ENCODE measurements at regions not wholly inside any gene's neighbourhood (a gene's known extent, or its start where the extent isn't known, plus 50 kb on each side); places are given as distances from the start of the nearest gene placed in this dataset.

DNA sequence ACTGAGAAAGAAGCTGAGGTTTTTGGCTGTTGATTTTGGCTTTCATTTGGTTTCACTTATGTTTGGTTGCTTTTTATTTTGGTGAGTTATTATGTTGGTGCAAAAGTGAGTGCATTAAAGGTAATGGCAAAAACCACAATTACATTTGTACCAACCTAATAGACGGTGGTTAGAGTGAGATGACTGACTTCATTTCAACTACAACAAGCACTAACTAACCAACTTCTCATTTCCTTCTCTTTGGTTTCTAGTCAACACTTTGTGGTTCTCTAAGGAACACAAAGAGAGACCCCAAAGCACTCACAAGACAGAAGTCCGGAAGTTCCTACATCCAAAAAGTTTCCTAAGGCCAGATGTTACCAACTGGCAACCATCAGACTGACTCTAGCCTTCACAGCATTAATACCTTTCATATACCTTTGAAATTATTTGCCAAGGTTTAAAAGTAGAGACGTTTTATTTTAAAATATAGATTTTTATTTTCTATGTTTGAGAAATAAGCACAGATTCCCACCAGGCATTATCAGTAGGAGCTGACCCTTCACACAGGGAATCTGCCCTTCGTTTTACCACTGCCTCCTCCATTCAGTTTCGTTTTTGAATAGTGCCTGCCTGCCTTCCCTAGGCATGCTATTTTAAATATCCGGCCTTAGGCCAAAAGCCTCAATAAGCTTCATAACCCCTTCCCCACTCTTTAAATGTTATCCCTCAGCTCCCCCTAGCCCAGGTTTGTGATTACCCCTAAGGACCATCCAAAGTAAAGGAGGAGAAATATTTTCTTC, 301.1 kb upstream of the PTGER4 start:
- Histone ChIP-seq H3K9ac (ENCODE audit: low read depth in 1 of 2, low read length in 2 of 2) (no peak overlapping the region), H3K9me3 (ENCODE audit: control insufficient read depth in 1 of 2, low read length in 2 of 2) (no peaks in the 10 kb centered on the region), H3K4me1 (ENCODE audit: control insufficient read depth in 1 of 2, insufficient read depth in 2 of 2, low read length in 2 of 2) (peaks cover 0 to 4% of the 10 kb centered on the region in 2 donors), H3K4me3 (ENCODE audit: low read depth in 1 of 2, low read length in 2 of 2) (no peak overlapping the region), H3K27me3 (ENCODE audit: control insufficient read depth in 1 of 2, insufficient read depth in 2 of 2, low read length in 2 of 2) (no peaks in the 10 kb centered on the region), H3K27ac (ENCODE audit: low read depth, low read length) (no peak overlapping the region), H3K36me3 (ENCODE audit: control insufficient read depth in 1 of 2, insufficient read depth in 2 of 2, low read length in 2 of 2) (no peaks in the 10 kb centered on the region)

DNA sequence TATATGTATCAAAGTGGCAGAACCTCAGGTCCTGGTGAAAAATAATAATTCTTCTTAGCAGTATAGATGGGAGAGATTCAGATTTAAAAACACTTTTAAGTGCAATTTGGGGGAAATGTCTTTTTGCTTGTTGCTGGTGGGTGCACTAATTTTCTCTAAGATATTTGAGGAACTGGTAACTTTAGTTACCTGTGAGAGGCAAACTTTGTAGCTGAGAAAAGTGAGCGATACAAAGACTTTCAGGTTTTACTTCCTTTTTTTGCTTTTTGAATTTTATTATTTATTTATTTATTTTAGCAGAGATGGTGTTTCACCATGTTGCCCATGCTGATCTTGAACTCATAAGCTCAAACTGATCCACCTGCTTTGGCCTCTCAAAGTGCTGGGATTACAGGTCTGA, 303.1 kb upstream of the PTGER4 start:
- H3K27ac ChIP-seq (ENCODE audit: low read depth, low read length), result no peak overlapping the region
- no peaks in the 10 kb centered on the region for H3K27me3 ChIP-seq (ENCODE audit: control insufficient read depth in 1 of 2, insufficient read depth in 2 of 2, low read length in 2 of 2)
- peaks cover 0 to 4% of the 10 kb centered on the region in 2 donors for H3K4me1 ChIP-seq (ENCODE audit: control insufficient read depth in 1 of 2, insufficient read depth in 2 of 2, low read length in 2 of 2)
- H3K36me3 ChIP-seq (ENCODE audit: control insufficient read depth in 1 of 2, insufficient read depth in 2 of 2, low read length in 2 of 2), result no peaks in the 10 kb centered on the region
- H3K4me3 ChIP-seq (ENCODE audit: low read depth in 1 of 2, low read length in 2 of 2), result no peak overlapping the region
- no peak overlapping the region for H3K9ac ChIP-seq (ENCODE audit: low read depth in 1 of 2, low read length in 2 of 2)
- H3K9me3 ChIP-seq (ENCODE audit: control insufficient read depth in 1 of 2, low read length in 2 of 2), result no peaks in the 10 kb centered on the region

DNA sequence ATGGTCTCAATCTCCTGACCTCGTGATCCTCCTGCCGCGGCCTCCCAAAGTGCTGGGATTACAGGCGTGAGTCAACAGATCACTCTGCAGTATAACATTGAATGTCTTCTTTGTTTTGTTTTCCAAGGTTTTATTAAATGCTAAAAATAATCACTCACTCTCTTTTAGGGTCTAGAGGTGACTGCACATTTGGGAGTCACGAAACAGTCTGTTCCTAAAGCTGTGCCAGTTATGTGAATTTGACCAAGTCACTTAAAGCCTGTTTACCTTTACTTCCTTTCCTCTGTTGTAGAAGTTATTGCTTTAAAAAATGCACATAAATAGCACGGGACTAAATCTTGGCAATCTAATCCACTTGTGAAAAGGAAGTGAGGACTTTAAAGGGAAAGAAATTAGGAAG, 304.9 kb upstream of the PTGER4 start:
- Histone ChIP-seq H3K4me3 (ENCODE audit: low read depth in 1 of 2, low read length in 2 of 2) (no peak overlapping the region), H3K9ac (ENCODE audit: low read depth in 1 of 2, low read length in 2 of 2) (no peak overlapping the region), H3K27ac (ENCODE audit: low read depth, low read length) (no peak overlapping the region), H3K36me3 (ENCODE audit: control insufficient read depth in 1 of 2, insufficient read depth in 2 of 2, low read length in 2 of 2) (no peaks in the 10 kb centered on the region), H3K4me1 (ENCODE audit: control insufficient read depth in 1 of 2, insufficient read depth in 2 of 2, low read length in 2 of 2) (peaks cover 0 to 4% of the 10 kb centered on the region in 2 donors), H3K27me3 (ENCODE audit: control insufficient read depth in 1 of 2, insufficient read depth in 2 of 2, low read length in 2 of 2) (no peaks in the 10 kb centered on the region), H3K9me3 (ENCODE audit: control insufficient read depth in 1 of 2, low read length in 2 of 2) (no peaks in the 10 kb centered on the region)

DNA sequence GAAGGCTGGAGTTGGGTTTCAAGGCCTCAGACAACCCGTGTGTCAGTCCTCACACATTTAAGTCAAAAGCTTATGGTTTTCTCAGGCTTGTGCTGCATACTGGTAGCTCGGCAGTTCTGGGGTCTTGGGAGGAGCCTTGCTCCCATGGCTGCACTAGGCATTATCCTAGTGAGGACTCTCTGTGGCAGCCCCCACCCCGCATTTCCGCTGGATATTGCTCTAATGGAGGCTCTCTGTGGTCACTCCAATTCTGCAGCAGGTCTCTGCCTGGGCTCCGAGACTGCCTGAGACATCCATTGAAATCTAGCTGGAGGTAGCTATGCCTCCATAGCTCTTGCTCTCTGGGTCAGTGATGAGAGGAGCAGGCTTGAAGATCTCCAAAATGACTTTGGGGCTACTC, 311.5 kb upstream of the PTGER4 start:
- no peak overlapping the region for H3K9ac ChIP-seq (ENCODE audit: low read depth in 1 of 2, low read length in 2 of 2)
- no peaks in the 10 kb centered on the region for H3K36me3 ChIP-seq (ENCODE audit: control insufficient read depth in 1 of 2, insufficient read depth in 2 of 2, low read length in 2 of 2)
- no peaks in the 10 kb centered on the region for H3K27me3 ChIP-seq (ENCODE audit: control insufficient read depth in 1 of 2, insufficient read depth in 2 of 2, low read length in 2 of 2)
- no peaks in the 10 kb centered on the region for H3K9me3 ChIP-seq (ENCODE audit: control insufficient read depth in 1 of 2, low read length in 2 of 2)
- no peaks in the 10 kb centered on the region for H3K4me1 ChIP-seq (ENCODE audit: control insufficient read depth in 1 of 2, insufficient read depth in 2 of 2, low read length in 2 of 2)
- no peak overlapping the region for H3K27ac ChIP-seq (ENCODE audit: low read depth, low read length)
- H3K4me3 ChIP-seq (ENCODE audit: low read depth in 1 of 2, low read length in 2 of 2), result no peak overlapping the region

DNA sequence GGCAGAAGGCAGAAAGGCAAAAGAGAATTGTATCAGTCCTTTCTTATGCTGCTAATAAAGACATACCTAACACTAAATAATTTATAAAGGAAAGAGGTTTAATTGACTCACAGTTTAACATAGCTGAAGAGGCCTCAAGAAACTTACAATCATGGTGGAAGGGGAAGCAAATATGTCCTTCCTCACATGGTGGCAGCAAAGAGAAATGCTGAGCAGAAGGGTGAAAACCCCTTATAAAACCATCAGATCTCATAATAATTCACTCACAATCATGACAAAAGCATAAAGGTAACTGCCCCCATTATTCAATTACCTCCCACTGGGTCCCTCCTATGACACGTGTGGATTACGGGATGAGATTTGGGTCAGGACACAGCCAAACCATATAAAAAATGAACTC, 312.5 kb upstream of the PTGER4 start:
- no peaks in the 10 kb centered on the region for H3K4me1 ChIP-seq (ENCODE audit: control insufficient read depth in 1 of 2, insufficient read depth in 2 of 2, low read length in 2 of 2)
- H3K9ac ChIP-seq (ENCODE audit: low read depth in 1 of 2, low read length in 2 of 2), result no peak overlapping the region
- H3K4me3 ChIP-seq (ENCODE audit: low read depth in 1 of 2, low read length in 2 of 2), result no peak overlapping the region

DNA sequence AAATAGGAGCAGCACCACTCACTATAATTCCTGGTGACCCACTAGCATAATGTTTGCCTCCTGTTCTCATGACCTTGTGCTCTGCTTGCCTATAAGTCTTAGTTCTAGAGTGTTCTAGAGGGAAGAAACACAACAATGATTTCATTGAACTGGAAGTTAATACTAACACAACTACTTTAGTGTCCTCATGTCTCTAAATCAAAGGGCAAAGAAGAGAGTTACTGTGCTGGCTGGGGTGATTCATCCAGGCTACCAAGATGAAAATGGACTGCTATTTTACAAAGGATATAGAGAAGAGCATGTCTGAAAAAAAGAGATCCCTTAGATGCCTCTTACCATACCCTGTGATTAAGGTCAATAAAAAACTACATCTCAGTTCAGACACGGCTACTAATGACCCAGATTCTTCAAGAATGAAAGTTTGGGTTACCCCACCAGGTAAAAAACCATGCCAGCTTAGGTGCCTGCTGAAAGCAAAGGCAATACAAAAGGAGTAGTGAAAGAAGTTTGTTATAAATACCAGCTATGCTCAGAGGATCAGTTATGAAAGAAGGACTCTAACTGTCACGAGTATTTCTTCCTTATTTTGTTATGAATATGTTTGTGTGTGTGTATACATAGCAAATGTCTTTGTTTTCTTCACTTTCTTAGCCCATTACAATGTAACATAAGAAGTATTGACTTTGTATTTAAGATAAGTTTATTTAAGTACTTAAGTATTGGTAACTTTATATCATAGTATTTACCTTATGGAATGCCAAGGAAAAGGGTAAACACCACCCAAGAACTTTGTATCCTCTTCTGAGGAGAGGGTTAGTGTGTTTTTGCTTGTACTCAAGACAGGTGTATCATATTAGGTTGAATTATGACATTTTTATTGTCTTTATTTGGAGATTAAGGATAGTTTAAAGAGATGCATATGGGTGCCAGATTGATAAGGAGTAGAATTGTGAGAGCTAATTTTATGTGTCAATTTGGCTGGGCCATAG, 314.1 kb upstream of the PTGER4 start:
- no peaks in the 10 kb centered on the region for H3K4me1 ChIP-seq (ENCODE audit: control insufficient read depth in 1 of 2, insufficient read depth in 2 of 2, low read length in 2 of 2)
- no peaks in the 10 kb centered on the region for H3K27me3 ChIP-seq (ENCODE audit: control insufficient read depth in 1 of 2, insufficient read depth in 2 of 2, low read length in 2 of 2)
- H3K4me3 ChIP-seq (ENCODE audit: low read depth in 1 of 2, low read length in 2 of 2), result no peak overlapping the region
- H3K27ac ChIP-seq (ENCODE audit: low read depth, low read length), result no peak overlapping the region
- H3K9ac ChIP-seq (ENCODE audit: low read depth in 1 of 2, low read length in 2 of 2), result no peak overlapping the region
- H3K9me3 ChIP-seq (ENCODE audit: control insufficient read depth in 1 of 2, low read length in 2 of 2), result peaks cover 0 to 4% of the 10 kb centered on the region in 2 donors
- no peaks in the 10 kb centered on the region for H3K36me3 ChIP-seq (ENCODE audit: control insufficient read depth in 1 of 2, insufficient read depth in 2 of 2, low read length in 2 of 2)

More for the DNA sequence above, 312.5 kb upstream of the PTGER4 start:
- no peak overlapping the region for H3K27ac ChIP-seq (ENCODE audit: low read depth, low read length)
- no peaks in the 10 kb centered on the region for H3K27me3 ChIP-seq (ENCODE audit: control insufficient read depth in 1 of 2, insufficient read depth in 2 of 2, low read length in 2 of 2)
- peaks cover 0 to 4% of the 10 kb centered on the region in 2 donors for H3K9me3 ChIP-seq (ENCODE audit: control insufficient read depth in 1 of 2, low read length in 2 of 2)
- no peaks in the 10 kb centered on the region for H3K36me3 ChIP-seq (ENCODE audit: control insufficient read depth in 1 of 2, insufficient read depth in 2 of 2, low read length in 2 of 2)

DNA sequence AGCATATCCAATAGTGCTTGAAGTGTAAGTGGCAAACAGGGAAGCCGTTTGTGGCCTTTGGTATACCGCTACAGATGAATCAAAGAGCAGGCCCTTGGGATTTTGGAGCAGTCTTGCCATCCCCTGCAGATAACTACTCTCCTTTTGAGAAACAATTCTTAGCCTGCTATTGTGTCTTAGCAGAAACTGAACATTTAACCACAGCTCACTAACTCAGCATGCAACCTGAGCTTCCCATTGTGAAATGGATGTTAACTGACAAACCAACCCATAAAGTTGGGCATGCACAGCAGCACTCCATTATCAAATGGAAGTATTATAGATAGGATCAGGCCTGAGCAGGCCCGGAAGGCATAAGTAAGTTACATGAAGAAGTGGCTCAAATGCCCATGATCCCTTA, 315.3 kb upstream of the PTGER4 start:
- Histone ChIP-seq H3K9me3 (ENCODE audit: control insufficient read depth in 1 of 2, low read length in 2 of 2) (peaks cover 0 to 4% of the 10 kb centered on the region in 2 donors), H3K9ac (ENCODE audit: low read depth in 1 of 2, low read length in 2 of 2) (no peak overlapping the region), H3K4me1 (ENCODE audit: control insufficient read depth in 1 of 2, insufficient read depth in 2 of 2, low read length in 2 of 2) (no peaks in the 10 kb centered on the region), H3K36me3 (ENCODE audit: control insufficient read depth in 1 of 2, insufficient read depth in 2 of 2, low read length in 2 of 2) (no peaks in the 10 kb centered on the region), H3K27ac (ENCODE audit: low read depth, low read length) (no peak overlapping the region), H3K4me3 (ENCODE audit: low read depth in 1 of 2, low read length in 2 of 2) (no peak overlapping the region), H3K27me3 (ENCODE audit: control insufficient read depth in 1 of 2, insufficient read depth in 2 of 2, low read length in 2 of 2) (no peaks in the 10 kb centered on the region)

DNA sequence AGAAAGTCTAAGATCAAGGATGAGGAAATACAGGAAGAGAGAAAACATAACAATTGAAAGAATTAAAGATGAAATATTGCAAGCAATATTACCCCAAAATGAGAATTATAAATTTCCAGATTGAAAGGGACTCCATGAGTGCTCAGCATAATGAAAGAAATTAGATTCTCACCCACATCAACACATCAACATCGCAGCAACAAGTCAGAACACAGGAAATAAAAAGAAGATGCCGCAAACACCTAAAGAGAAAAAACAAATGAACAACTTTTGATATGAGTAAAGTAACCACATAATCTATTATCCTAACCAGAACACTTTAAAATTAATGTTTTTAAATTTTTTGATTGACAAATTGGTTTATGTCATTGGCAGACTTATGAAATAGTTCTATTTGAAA, 318.3 kb upstream of the PTGER4 start:
- Histone ChIP-seq H3K4me1 (ENCODE audit: control insufficient read depth in 1 of 2, insufficient read depth in 2 of 2, low read length in 2 of 2) (no peaks in the 10 kb centered on the region), H3K4me3 (ENCODE audit: low read depth in 1 of 2, low read length in 2 of 2) (no peak overlapping the region), H3K9me3 (ENCODE audit: control insufficient read depth in 1 of 2, low read length in 2 of 2) (peaks cover 0 to 4% of the 10 kb centered on the region in 2 donors), H3K27me3 (ENCODE audit: control insufficient read depth in 1 of 2, insufficient read depth in 2 of 2, low read length in 2 of 2) (no peaks in the 10 kb centered on the region), H3K27ac (ENCODE audit: low read depth, low read length) (no peak overlapping the region), H3K36me3 (ENCODE audit: control insufficient read depth in 1 of 2, insufficient read depth in 2 of 2, low read length in 2 of 2) (no peaks in the 10 kb centered on the region), H3K9ac (ENCODE audit: low read depth in 1 of 2, low read length in 2 of 2) (no peak overlapping the region)

DNA sequence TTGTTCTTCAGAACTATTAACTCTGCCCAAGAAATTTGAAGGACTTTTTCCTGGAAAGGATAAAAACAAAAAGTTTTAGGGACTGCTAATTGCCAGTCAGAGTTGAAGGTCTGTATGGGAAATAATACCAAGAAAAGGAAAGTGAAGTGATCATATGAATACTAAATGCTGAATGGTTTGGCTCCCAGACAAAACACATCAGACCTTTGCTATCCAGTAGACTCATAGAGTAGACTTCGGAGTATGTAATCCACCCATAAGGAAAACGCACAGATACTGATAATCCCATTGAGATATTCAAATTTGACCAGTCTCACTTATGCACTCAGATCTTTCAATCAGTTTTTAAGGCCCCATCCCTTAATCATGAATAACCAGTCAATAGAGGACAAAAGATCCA, 319.0 kb upstream of the PTGER4 start:
- no peak overlapping the region for H3K27ac ChIP-seq (ENCODE audit: low read depth, low read length)
- H3K36me3 ChIP-seq (ENCODE audit: control insufficient read depth in 1 of 2, insufficient read depth in 2 of 2, low read length in 2 of 2), result no peaks in the 10 kb centered on the region
- H3K27me3 ChIP-seq (ENCODE audit: control insufficient read depth in 1 of 2, insufficient read depth in 2 of 2, low read length in 2 of 2), result no peaks in the 10 kb centered on the region
- H3K9me3 ChIP-seq (ENCODE audit: control insufficient read depth in 1 of 2, low read length in 2 of 2), result peaks cover 0 to 4% of the 10 kb centered on the region in 2 donors
- no peak overlapping the region for H3K4me3 ChIP-seq (ENCODE audit: low read depth in 1 of 2, low read length in 2 of 2)
- no peak overlapping the region for H3K9ac ChIP-seq (ENCODE audit: low read depth in 1 of 2, low read length in 2 of 2)
- no peaks in the 10 kb centered on the region for H3K4me1 ChIP-seq (ENCODE audit: control insufficient read depth in 1 of 2, insufficient read depth in 2 of 2, low read length in 2 of 2)

DNA sequence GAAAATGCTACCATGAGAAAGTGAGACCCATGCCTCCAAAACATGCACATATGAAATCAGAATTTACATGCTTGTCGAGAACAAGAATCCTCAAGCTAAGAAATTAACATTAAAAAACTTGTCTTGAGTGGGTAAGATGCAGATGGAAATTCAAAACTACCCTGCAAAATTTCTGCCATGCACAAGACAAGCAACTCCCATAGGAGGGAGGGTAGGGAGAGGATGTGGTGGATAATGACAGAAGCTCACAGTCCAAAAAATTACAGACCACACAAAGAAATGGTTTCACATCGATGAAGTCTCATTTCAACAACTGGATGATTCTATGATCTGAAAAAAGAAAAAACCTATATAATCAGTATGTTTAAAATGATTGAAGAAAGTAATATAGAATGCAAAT, 319.9 kb upstream of the PTGER4 start:
- Histone ChIP-seq H3K36me3 (ENCODE audit: control insufficient read depth in 1 of 2, insufficient read depth in 2 of 2, low read length in 2 of 2) (no peaks in the 10 kb centered on the region), H3K4me3 (ENCODE audit: low read depth in 1 of 2, low read length in 2 of 2) (no peak overlapping the region), H3K4me1 (ENCODE audit: control insufficient read depth in 1 of 2, insufficient read depth in 2 of 2, low read length in 2 of 2) (no peaks in the 10 kb centered on the region), H3K9me3 (ENCODE audit: control insufficient read depth in 1 of 2, low read length in 2 of 2) (peaks cover 0 to 4% of the 10 kb centered on the region in 2 donors), H3K9ac (ENCODE audit: low read depth in 1 of 2, low read length in 2 of 2) (no peak overlapping the region), H3K27me3 (ENCODE audit: control insufficient read depth in 1 of 2, insufficient read depth in 2 of 2, low read length in 2 of 2) (no peaks in the 10 kb centered on the region), H3K27ac (ENCODE audit: low read depth, low read length) (no peak overlapping the region)
